ENCODE measurements at regions not wholly inside any gene's neighbourhood (a gene's known extent, or its start where the extent isn't known, plus 50 kb on each side); places are given as distances from the start of the nearest gene placed in this dataset.
"Not testable (repeated sequence)": the region's sequence is repeated elsewhere in the genome, so short reads cannot be mapped to it uniquely, and the experiment has no call there.

DNA sequence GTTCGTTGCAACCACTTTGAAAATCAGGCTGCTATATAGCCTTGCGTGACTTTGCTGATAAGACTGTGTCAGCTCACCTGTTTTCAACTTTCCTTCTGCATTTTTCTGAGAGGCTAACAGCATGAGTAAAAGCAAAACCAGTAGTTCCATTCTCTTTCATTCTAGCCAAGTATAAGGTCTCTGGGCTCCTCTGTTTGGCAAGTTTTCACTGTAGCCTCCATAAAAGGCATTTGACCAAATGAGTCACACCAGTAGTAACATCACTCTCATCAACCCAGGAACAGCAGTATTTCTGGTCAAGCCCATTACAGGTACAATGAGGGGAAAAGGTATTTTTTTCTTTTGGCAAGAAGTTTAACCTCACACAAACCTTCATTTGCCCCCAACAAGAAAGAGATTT lies 1149.8 kb upstream of the MIR17HG start:
- no peak for DNase-seq

DNA sequence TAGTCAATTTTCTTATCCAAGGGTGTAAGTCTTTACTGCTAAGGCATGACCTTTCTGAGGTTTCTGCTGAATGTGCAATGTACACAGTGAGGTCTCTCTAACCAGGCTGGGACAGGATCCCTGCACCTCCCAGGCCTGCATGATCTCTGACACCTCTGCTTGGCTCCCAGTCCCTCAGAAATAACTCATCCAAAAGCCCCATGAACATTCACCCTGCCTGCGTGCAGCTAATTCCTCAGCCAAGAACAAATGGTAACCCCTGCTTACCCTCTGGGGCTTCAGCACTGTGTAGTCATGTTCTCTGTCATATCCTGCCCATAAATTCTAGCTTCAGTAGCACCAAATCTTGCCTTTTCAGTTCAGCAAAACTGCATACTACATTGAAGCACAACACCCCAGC lies 1146.3 kb upstream of the MIR17HG start:
- peak; percentile 16 for DNase-seq

DNA sequence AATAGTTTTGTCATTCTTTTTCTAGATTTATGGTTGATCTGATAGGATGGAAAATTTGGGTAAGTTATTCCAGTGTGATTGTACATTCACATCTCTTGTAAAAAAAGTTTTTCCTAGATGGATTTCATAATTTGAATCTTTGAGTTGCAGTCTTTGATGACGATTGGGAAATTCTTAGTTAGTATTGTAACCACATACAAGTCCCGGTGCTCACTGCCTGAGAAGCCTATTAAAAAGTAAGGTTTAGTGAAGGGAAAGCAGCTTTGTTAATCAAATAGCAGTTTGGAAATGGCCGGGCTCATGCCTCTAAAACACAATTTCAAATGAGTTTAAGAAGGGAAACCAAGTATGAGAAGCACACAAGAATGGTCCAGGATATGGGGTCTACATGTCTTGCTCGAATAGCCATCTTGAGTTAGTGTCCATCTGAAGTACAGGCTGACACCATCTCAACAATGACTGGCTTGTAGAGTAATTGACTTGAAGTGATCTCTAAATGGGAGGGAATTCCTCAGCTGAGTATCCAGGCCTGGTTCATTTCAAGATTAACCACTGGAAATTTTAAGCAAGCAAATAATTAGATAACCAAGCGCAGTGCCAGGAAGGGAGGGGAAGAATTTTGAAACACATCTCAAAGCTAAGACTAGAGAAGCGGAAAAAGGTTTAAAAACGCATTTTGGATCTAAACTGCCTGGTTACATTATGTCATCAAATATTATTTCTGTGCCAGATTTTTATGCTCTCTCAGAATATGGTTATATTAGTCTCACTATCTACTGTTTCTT lies 1145.6 kb upstream of the MIR17HG start:
- no peak for DNase-seq

DNA sequence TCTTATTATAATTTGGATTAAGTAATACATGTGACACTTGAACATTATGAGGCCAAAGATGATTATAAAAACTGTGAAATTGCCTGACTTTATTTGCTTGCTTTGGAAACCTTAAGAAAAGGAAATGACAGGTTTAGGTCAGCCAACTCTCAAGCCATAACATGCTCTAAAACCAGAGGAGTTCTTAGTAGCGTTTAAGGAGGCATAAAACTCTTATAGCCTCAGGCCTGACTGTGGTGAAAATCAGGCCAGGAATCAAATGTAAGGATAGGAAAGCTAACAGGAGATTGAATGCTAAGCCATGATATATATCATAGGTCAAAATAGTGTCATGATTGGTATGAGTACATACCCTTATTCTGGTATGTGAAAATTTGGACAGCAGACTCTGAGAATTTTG lies 1142.4 kb upstream of the MIR17HG start:
- DNase-seq = no peak

DNA sequence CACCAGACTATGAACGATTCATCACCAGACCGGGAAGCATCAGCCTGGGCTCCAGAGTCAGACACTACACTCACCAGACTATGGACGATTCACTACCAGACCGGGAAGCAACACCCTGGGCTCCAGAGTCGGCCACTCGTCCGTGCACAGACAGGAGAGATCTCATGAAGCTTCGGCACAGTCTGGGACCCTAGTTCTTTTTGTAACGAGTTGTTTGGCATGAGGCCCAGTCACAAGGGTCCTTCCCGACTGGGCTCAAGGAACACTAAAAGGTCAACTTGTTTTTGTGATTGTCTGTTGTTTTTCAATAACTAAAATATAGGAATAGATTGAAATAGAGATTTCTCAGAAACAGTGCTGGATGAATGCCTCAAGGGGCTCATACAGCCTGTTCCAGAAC lies 1141.6 kb upstream of the MIR17HG start:
- DNase-seq = no peak

DNA sequence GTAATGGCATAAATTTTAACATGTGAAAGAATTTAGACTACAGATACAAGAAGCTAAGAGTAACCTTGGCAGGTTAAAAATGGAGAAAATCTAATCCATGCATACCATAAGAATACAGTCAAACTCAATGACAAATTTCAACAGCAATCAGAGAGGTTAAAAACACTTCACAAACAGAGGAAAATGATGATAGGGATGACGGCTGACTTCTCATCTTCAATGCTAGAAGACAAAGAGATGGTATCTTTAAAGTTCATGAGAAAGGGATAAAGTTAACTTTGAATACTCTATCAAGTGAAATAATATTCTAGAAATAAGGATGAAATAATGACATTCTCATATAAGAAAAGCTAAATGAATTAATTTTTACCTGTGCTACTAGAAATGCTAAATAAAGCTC lies 1130.2 kb upstream of the MIR17HG start:
- DNase-seq = no peak

DNA sequence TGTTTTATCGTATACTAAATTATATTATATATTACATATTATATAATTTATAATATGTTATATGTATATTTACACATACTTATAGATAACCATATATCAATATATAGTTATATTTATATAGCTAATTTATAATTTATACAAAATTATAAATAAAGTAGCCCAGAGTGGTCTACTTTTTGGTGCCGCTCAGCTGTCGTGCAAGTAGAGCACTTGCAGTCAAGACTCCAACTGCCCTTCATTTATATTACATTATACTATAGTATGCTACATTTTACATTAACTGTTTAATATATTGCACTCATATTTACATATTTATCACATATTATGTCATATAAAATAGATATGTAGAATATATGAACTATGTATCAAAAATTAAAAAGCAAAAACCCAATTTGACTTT lies 1124.7 kb upstream of the MIR17HG start:
- no peak for DNase-seq

DNA sequence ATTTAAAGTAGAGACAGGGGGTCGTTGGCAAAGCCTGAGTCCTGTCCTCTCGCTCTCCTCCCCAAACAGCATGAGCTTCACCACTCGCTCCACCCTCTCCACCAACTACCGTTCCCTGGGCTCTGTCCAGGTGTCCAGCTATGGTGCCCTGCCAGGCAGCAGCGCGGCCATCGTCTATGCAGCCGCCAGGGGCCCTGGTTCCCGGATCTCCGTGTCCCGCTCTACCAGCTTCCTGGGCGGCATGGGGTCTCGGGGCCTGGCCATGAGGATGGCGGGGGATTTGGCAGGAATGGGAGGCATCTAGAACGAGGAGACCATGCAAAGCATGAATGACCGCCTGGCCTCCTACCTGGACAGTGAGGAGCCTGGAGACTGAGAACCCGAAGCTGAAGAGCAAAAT lies 1117.2 kb upstream of the MIR17HG start:
- no peak for DNase-seq

DNA sequence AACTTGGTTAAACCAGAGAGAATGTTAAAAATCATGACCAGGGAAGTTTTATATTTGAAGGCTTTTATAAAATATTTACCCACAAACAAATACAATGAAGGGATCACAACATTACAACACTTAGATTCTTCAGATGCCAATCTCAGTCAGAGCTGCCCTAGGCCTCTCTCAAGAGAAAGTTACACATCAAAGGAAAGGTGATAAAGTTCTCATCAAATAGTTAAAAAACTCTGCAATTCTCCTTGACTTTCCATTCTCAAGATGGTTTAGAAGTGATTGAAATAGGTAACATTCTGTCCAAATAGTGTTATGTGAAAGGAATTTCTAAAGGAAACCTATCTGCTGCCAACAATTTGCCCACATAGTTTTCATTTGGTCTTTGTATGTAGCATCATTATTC lies 1115.2 kb upstream of the MIR17HG start:
- DNase-seq = no peak

DNA sequence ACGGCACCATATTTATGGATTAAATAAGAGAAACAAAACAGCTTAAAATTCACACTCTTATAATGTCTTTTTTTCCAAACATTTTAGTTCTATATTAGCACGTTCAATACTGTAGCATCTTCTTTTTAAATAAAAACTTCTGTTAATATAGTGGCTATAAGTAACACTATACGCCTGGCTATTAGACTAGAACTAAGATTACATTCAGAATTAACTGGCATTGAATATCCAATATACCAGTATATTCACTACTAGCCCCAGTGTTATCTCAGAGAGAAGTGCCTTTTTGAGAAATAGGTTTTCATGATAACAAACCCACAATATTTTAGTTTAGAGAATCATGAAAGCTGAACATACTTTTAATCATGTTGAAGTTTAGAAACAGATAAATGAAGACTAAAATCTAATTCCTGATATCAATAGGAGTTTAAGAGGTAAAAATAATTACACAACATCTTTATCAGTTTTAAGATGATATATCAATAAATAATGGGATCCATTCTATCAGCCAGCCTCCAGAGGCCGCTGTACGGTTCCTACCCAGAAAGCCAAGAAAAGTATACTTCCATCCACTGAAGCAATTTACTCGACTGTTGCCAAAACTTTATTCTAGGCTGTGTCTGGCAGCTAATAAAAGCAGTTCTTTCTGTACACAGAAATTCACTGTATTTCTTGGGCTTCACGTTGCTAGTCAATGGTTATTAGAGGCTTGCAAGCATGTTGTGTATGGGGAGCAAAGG lies 1113.4 kb upstream of the MIR17HG start:
- DNase-seq = no peak

DNA sequence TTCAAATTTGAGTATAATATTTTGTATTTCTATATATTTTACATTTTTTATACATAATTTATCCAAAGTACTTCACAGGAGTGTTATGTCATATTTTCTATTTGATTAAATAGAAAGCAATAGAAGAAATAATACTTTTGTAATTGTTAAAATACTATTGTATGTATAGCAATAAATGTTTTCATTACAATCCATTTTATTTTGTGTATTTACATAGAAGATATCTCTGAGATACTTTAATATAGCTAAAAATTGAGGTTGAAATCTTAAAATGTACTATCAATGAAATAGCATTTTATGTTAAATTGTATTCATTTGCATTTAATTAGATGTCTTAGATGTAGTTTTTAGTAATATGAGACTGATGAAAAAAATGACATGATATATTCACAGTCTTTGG lies 1109.6 kb upstream of the MIR17HG start:
- no peak for DNase-seq

DNA sequence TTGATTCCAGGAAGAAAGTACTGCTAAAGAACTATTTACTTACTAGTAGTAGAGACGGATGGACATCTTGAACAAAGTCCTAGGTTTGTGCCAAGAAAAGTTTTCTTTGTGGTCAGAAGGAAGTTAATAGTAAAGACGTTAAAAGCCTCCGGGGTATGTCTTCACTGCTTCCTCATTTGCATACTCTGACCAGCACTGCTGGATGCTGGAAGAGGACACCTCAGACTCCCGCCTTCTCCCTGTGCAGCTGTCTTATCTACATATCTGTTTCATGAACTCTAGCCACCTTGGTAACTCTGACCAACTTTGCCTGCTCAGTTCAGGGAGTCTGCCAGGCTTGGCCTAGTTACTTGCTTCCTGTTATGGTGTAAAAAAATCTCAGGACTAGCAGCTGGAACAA lies 1109.1 kb upstream of the MIR17HG start:
- no peak for DNase-seq

DNA sequence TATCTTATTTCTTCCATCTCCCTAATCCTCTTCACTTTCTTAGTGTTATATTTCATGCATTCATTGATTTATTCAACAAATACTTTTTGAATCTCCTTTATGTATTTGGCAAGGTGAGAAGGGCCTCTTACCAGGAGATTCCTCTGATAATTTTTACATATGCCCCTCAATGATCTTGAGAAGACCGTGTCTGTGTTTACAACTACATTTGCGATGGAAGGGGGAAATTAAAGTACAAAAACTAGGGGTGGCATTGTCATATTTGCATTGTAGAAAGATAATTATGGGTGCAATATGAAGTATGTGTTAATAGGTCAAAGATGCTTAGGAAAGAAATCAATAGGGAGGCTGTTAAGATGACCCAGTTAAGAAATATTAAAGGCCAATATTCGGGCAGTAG lies 1108.4 kb upstream of the MIR17HG start:
- DNase-seq = no peak

DNA sequence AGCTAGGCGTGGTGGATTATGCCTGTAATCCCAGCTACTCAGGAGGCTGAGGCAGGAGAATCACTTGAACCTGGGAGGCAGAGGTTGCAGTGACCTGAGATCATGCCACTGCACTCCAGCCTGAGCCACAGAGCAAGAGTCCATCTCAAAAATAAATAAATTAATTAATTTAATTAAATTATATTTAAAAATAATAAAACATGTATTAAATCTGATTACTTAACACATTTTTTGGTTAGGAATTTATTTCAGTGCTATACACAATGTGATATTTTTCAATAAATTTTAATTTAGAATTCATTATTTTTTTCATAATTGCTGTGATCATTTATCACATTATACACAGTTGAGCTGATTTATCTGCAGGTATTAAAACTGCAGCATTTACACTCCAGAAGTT lies 1101.5 kb upstream of the MIR17HG start:
- DNase-seq = no peak

DNA sequence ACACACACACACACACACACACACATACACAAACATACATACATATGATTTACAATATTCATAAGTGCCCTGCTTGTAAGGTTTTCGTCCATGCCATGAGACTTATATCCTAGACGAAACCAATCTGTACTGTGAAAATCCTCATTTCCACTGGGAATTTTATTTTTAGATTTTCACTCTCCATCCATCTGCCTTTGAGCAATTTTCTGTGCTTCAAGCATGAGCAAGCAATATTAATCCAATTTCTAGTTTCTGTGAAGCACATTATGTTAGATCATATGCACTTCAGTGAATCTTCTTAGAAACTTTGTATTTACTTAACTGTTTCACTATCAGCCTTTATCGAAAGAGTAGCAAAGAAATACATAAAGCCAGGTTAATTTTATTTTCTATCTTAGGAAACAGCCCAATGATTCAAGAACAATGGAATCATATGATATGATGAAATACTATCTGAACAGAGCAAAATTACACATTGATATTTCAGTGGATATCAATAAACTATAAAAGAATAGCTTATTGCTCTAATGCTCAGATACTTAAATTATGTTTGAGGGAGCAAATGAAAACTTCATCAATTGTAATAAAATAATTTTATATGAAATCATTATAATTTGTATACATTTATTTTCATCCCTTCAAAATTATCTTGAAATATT lies 1100.7 kb upstream of the MIR17HG start:
- no peak for DNase-seq

DNA sequence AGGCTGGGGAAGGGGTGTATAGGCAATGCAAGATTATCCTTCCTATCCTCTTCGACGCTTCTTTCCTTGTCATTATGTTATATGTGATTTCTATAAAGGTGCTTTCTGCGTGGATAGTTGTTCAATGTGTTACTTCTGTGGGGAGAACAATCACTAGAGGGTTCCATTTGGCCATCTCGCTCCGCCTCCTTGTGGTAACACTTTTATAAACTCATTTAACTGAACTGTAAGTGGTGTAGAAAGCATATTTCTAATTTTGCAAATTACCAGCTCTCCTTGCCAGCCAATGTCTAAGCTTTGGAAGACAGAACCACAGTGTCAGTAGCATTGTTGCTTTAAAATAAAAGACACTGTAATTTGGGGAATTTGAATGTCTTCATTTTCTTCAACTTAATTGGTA lies 1093.7 kb upstream of the MIR17HG start:
- no peak for DNase-seq

DNA sequence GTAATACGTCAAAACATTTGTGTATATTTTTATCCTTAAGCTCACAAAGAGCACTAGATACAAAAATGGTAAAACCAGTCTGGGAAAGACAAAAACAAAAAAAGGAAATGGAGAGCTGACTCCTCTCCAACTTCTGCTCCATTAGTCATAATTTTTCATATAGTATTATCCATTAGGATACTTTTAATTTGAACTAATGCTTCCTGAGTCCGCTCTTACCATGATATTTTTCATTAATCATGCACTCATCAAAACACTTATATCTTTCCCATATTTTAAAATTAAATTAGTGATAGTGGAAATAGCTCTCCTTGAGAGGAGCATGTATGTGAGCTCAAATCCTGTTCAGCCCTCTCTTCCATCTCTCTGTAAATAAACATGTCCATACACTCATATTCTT lies 1093.0 kb upstream of the MIR17HG start:
- DNase-seq = no peak

DNA sequence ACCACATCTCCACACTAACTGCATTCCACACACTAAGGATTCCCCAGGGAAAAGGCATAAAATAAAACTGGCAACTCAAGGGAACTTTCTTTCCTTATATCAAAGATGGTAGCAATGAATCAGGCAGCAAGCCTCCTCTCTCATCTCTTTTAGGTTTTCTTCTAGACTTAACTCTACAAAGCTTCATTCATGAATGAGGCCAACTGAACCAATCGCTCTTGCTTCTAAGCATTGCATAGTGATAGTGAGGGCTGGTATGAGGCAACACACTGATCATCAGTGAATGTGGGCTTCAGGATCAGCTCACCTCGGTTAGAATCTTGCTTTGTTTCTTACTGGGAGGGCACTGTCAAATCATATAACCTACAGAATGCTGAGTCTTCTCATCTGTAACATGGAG lies 1090.7 kb upstream of the MIR17HG start:
- no peak for DNase-seq

DNA sequence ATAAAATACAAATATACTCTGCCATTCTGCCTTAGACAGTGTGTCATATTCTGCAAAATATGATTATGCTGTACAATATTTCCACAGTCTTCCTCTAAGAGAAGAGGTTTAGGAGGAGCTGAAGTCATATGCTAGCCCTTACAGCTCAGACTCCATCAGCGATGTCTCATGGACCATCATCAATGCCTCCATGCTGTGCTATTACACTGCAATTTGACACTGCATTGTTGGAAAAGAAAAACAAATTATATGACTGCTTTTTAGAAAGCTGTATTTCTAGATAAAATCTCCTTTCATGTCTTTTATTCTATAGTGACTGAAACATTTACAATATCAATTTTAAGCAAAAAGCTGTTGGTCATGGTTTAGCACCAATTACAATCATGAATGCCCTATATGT lies 1089.4 kb upstream of the MIR17HG start:
- DNase-seq = no peak

DNA sequence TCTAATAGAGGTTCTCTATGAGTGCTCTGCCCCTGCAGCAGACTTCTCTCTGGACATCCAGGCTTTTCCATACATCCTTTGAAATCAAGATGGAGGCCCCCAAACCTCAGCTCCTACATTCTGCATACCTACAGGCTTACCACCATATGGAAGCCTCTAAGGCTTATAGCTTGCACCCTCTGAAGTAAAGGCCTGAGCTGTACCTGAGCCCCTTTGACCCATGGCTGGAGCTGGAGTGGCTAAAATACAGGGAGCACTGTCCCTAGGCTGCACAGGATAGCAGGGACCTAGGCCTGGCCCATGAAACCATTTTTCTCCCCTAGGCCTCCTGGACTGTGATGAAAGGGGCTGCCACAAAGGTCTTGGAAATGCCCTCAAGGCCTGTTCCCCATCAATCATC lies 1086.1 kb upstream of the MIR17HG start:
- DNase-seq = no peak

DNA sequence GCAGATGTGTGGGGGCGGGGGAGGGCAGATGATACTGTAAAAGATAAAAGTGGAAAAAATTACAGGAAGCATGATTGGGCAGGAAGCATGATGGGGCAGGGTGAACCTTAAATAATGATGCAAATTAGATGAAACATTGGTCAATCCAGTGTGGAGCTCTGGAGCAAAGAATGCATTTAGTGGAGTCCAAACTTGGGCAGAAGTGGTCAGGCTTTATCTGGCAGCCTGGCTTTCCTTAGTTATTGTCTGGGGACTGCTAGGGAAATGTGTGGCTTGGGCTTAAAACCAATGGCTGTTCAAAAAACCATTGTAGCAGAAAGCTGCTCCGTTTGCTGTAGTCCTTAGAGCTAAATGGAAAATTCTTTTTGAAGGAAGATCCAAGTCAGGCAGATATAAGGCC lies 1077.3 kb upstream of the MIR17HG start:
- DNase-seq = peak; percentile 6

DNA sequence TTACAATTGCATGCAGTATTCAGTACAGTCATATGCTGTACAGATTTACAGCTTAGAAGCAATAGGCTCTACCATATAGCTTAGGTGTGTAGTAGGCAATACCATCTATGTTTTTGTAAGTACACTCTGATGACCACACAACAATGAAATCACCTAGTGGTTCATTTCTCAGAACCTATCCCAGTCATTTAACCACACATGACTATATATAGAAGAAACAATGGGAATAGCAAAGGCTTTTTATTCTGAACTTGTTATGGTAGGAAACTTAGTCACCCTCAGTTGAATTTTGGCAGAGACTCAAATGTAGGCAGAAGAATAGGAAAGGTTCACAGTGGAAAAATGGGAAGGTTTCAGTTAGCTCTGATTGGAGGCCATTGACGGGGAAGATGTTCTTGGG lies 1075.1 kb upstream of the MIR17HG start:
- DNase-seq = peak; percentile 29

DNA sequence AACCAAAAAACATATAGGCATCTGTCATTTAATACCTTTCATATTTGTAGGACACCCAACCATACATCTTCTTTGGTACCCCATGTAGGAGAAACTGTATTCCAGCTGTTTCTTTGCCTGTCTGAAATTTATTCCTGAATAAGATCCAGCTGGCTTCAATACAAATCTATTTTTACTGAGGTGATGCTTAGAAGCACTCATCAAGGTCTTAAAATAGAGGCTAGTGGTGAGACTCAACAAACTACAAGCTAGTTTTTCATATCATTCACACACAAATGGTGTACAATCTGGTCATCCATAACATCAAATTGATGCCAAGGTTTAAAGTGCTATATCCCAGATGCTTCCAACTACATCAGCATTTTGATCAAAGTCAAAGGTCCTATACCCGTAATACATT lies 1071.3 kb upstream of the MIR17HG start:
- DNase-seq = no peak

DNA sequence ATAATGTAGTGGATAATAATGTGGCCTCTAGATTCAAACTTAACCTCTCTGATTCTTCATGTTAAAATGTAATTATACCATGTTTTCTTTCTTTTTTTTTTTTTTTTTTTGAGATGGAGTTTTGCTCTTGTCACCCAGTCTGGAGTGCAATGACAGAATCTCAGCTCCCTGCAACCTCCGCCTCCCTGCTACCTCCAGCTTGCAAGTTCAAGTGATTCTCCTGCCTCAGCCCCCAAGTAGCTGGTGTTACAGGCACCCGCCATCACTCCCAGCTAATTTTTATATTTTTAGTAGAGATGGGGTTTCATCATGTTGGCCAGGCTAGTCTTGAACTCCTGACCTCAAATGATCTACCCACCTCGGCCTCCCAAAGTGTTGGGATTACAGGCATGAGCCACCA lies 1069.3 kb upstream of the MIR17HG start:
- DNase-seq = not testable (repeated sequence)
